GM23248 (cell line): ENCODE measurements at regions not wholly inside any gene's neighbourhood (a gene's known extent, or its start where the extent isn't known, plus 50 kb on each side); places are given as distances from the start of the nearest gene placed in this dataset.

Source experiments
- EZH2 ChIP-seq: fragments of 200-600 bp; sonication (generic); IDR thresholded peaks from 2 replicates; pipeline ENCODE4 v1.6.1; 2018; ENCODE audit warnings: antibody characterized with exemption, mild to moderate bottlenecking; ENCODE audit not compliant: insufficient read depth, poor library complexity, severe bottlenecking
- EZH2phosphoT487 ChIP-seq: fragments of 200-600 bp; sonication (generic); IDR thresholded peaks from 2 replicates; pipeline ENCODE4 v1.6.1; 2018; ENCODE audit warnings: antibody characterized with exemption, moderate library complexity, mild to moderate bottlenecking, low read depth; ENCODE audit not compliant: insufficient read depth

DNA sequence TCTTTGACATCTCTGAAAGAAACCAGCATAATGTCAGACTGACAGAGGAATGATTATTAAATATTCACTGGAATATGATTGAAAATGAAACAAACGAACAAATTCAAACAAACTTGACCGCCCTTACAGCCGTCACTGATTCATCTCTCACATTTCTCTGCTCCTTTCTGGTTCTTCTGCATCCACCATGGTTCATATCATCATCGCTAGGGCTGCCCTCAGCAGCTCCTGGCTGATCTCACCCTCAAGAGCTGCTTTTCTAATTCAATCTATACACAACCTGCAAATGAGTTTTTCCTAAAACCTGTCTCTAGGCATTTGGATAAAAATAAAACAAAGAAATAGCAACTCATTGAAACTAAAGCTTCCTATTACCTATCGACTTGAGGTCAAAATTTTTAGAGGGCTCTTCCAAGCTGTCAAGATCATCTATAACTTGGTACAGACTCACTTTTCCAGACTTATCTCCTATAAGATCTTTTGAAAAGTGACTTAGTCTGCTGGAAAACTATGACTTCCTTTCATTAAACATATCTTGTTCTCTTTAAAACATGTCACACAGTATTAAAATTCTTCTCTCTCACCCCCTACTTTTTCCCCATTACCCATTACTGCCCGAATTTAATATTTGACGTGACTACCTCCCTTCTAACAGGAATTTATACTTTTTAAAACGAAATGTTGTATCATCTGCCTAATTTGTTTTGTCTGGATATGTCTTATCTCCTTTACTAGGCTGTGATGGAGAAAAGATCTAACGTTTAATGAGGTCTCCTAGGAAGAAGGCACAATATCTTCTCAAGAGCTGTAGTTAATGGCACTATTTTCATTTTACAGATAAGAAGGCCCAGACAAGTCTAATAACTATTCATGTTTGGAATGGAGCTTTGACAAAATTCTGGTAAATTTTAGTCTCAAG lies 71.0 kb upstream of the UNC5C start:
- TF ChIP-seq EZH2phosphoT487 (no peak), EZH2 (no peak)
